OCI-LY7 (cell line): ENCODE measurements at regions not wholly inside any gene's neighbourhood (a gene's known extent, or its start where the extent isn't known, plus 50 kb on each side); places are given as distances from the start of the nearest gene placed in this dataset.
"Not testable (repeated sequence)": the region's sequence is repeated elsewhere in the genome, so short reads cannot be mapped to it uniquely, and the experiment has no call there.

ENCODE experiments used
- BruUV-seq: library from RNA; stranded (reverse); fragments of 400-500 nt; replicated peaks from 2 replicates; lab custom pipeline; 2021; lab: Mats Ljungman, UMichigan
- CTCF ChIA-PET: fragments of 300-600 bp; sonication (Branson Sonifier 250); formaldehyde crosslinking; loops from one replicate; lab custom pipeline; 2022; ENCODE audit warnings: antibody characterized with exemption; ENCODE audit not compliant: unreplicated experiment; lab: Charles Lee
- POLR2A ChIA-PET: fragments of 300-600 bp; sonication (Branson Sonifier 250); formaldehyde crosslinking; loops from one replicate; lab custom pipeline; 2022; ENCODE audit warnings: antibody characterized with exemption; lab: Charles Lee
- DNase-seq: peaks from one replicate; pipeline ENCODE4 v3.0.0-alpha.2; 2015; ENCODE audit warnings: low spot score
- H2AFZ ChIP-seq: fragments of 200-600 bp; sonication (generic), shearing (Covaris generic); 2 replicates; pipeline ENCODE4 v1.6.1; 2014; ENCODE audit warnings: mild to moderate bottlenecking, antibody characterized with exemption, low read length, moderate library complexity
- H3K27ac ChIP-seq: fragments of 200-600 bp; sonication (generic); 2 replicates; pipeline ENCODE4 v1.5.1; 2014; ENCODE audit warnings: mixed run types, low read depth, mild to moderate bottlenecking, moderate library complexity, low read length, inconsistent platforms; ENCODE audit not compliant: poor library complexity, severe bottlenecking
- H3K36me3 ChIP-seq: fragments of 200-600 bp; sonication (generic); 2 replicates; pipeline ENCODE4 v1.6.1; 2014; ENCODE audit warnings: mild to moderate bottlenecking, antibody characterized with exemption, low read length, moderate library complexity, mixed read lengths; ENCODE audit not compliant: insufficient read depth
- H3K4me1 ChIP-seq: fragments of 200-600 bp; sonication (generic); 2 replicates; pipeline ENCODE4 v1.5.1; 2014; ENCODE audit warnings: mild to moderate bottlenecking, low read length; ENCODE audit not compliant: insufficient read depth, poor library complexity, severe bottlenecking
- H3K4me2 ChIP-seq: fragments of 200-600 bp; sonication (generic); 2 replicates; pipeline ENCODE4 v1.6.1; 2014; ENCODE audit warnings: mild to moderate bottlenecking, low read length
- H3K4me3 ChIP-seq: fragments of 200-600 bp; sonication (generic); 2 replicates; pipeline ENCODE4 v1.5.1; 2014; ENCODE audit warnings: mild to moderate bottlenecking, low read depth, low read length; ENCODE audit not compliant: poor library complexity, severe bottlenecking
- H3K79me2 ChIP-seq: fragments of 200-600 bp; sonication (generic); 2 replicates; pipeline ENCODE4 v1.6.1; 2016; ENCODE audit warnings: low read depth, mild to moderate bottlenecking, low read length, moderate library complexity, mixed read lengths; ENCODE audit not compliant: insufficient read depth
- H3K9me2 ChIP-seq: fragments of 200-600 bp; sonication (generic); 2 replicates; pipeline ENCODE4 v1.6.1; 2016; ENCODE audit warnings: mild to moderate bottlenecking, low read length, mixed read lengths; ENCODE audit not compliant: insufficient read depth
- H3K9me3 ChIP-seq: fragments of 200-600 bp; sonication (generic); 2 replicates; pipeline ENCODE4 v1.6.1; 2014; ENCODE audit warnings: mild to moderate bottlenecking, mixed run types, low read length, mixed read lengths
- H4K20me1 ChIP-seq: fragments of 200-600 bp; sonication (generic); 2 replicates; pipeline ENCODE4 v1.6.1; 2014; ENCODE audit warnings: mild to moderate bottlenecking, antibody characterized with exemption, low read length, moderate library complexity, mixed read lengths; ENCODE audit not compliant: insufficient read depth
- EZH2phosphoT487 ChIP-seq: fragments of 200-600 bp; sonication (generic); IDR thresholded peaks from 2 replicates; pipeline ENCODE4 v1.6.1; 2018; ENCODE audit warnings: low read depth, borderline replicate concordance, mild to moderate bottlenecking, mixed run types, antibody characterized with exemption, low read length, moderate library complexity, mixed read lengths
- intact Hi-C: fragments of 100-400 bp; cut with micrococcal nuclease; formaldehyde crosslinking; loops from one replicate; pipeline ENCODE4 v1.10.0; 2022; ENCODE audit not compliant: unreplicated experiment
- TF ChIP-seq, protein P1 (sequence below): fragments of 200-600 bp; sonication (generic); conservative IDR thresholded peaks from 2 replicates; pipeline ENCODE4 v1.5.1; 2014; ENCODE audit warnings: mild to moderate bottlenecking, antibody characterized with exemption, low read length, moderate library complexity, mixed read lengths

DNA sequence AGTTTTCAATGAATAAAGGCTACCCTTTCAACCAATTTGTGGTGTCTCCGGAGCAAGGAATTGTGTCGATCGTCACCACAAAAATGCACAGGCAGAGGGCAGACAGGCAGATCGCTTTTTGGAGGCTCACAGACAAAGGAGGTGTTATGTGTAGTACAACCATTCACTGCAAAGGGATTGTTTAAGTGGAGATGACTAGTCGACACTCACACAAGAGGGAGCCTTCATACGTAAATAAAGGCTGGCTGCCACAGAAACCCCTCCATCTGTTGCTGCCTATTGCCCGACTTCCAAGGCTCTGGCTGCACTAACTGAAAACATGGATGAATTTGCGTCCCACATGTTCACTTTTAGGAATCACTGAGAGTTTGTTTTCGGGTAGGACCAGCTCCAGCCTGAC, 281.1 kb downstream of the NKX6-1 start:
- TF ChIP-seq, protein P1, sequence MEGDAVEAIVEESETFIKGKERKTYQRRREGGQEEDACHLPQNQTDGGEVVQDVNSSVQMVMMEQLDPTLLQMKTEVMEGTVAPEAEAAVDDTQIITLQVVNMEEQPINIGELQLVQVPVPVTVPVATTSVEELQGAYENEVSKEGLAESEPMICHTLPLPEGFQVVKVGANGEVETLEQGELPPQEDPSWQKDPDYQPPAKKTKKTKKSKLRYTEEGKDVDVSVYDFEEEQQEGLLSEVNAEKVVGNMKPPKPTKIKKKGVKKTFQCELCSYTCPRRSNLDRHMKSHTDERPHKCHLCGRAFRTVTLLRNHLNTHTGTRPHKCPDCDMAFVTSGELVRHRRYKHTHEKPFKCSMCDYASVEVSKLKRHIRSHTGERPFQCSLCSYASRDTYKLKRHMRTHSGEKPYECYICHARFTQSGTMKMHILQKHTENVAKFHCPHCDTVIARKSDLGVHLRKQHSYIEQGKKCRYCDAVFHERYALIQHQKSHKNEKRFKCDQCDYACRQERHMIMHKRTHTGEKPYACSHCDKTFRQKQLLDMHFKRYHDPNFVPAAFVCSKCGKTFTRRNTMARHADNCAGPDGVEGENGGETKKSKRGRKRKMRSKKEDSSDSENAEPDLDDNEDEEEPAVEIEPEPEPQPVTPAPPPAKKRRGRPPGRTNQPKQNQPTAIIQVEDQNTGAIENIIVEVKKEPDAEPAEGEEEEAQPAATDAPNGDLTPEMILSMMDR = no peak
- no peak for TF ChIP-seq EZH2phosphoT487
- ChIA-PET POLR2A (interaction anchor here (0.6 to 1.2 kb wide), 3 partner anchors 9 to 707 kb away, joined by 3 to 6 read pairs (median 4); no protein-coding TSS in a partner anchor), CTCF (no interaction called here)
- no peak overlapping the region for H3K4me3 ChIP-seq
- H3K79me2 ChIP-seq = no peaks in the 10 kb centered on the region
- no peaks in the 10 kb centered on the region for H4K20me1 ChIP-seq
- no peaks in the 10 kb centered on the region for H3K9me3 ChIP-seq
- H3K4me1 ChIP-seq = no peaks in the 10 kb centered on the region
- no peak overlapping the region for H3K27ac ChIP-seq
- BruUV-seq = no TSS peak
- no peak overlapping the region for H2AFZ ChIP-seq
- H3K9me2 ChIP-seq = no peaks in the 10 kb centered on the region
- no peak for DNase-seq
- intact Hi-C loops = no loop called here
- no peaks in the 10 kb centered on the region for H3K36me3 ChIP-seq
- no peak overlapping the region for H3K4me2 ChIP-seq

DNA sequence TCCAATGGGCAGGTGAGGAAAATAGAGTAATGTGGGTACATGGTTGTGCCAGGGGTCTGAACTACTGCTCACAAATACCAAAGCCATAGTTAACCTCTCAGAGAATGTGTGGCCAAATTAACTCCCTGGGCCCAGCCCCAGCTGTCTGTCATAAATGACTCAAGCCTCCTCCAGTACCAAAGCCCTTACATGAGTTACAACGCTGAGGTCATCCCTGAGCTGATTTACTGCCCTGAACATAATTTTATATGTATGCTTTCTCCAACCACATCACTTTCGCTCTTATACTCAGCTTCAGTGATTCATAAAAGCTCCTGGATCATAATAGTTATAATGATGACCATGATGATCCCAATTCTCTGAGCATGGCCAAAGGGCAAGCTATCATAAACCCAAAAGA, 283.9 kb downstream of the NKX6-1 start:
- no peak for TF ChIP-seq EZH2phosphoT487
- TF ChIP-seq, protein P1 = no peak
- H3K36me3 ChIP-seq = no peaks in the 10 kb centered on the region
- no TSS peak for BruUV-seq
- no peak overlapping the region for H2AFZ ChIP-seq
- POLR2A ChIA-PET = no interaction called here
- H3K9me2 ChIP-seq = no peaks in the 10 kb centered on the region
- DNase-seq = no peak
- no peaks in the 10 kb centered on the region for H3K4me1 ChIP-seq
- no peak overlapping the region for H3K4me2 ChIP-seq
- no peaks in the 10 kb centered on the region for H3K9me3 ChIP-seq
- no peaks in the 10 kb centered on the region for H3K79me2 ChIP-seq
- H3K4me3 ChIP-seq = no peak overlapping the region
- CTCF ChIA-PET = no interaction called here
- no peaks in the 10 kb centered on the region for H4K20me1 ChIP-seq
- intact Hi-C loops = no loop called here
- H3K27ac ChIP-seq = no peak overlapping the region

DNA sequence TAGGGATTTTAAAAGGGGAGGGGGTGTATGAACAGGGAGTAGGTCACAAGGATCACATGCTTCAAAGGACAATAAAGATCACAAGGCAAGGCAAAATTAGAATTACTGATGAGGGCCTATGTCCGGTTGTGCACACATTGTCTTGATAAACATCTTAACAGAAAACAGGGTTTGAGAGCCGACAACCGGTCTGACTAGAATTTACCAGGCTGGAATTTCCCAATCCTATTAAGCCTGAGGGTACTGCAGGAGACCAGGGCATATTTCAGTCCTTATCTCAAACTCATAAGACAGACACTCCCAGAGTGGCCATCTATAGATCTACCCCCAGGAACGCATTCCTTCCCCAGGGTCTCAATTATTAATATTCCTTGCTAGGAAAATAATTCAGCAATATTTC, 292.9 kb downstream of the NKX6-1 start:
- H3K4me3 ChIP-seq, DNase-seq, H3K4me2 ChIP-seq, intact Hi-C loops, CTCF ChIA-PET, H3K36me3 ChIP-seq, H3K4me1 ChIP-seq, H3K9me3 ChIP-seq, H3K79me2 ChIP-seq, H4K20me1 ChIP-seq, BruUV-seq, H2AFZ ChIP-seq, POLR2A ChIA-PET, H3K27ac ChIP-seq, H3K9me2 ChIP-seq: not testable (repeated sequence)
